LNCAP (cell line): ENCODE measurements at regions not wholly inside any gene's neighbourhood (a gene's known extent, or its start where the extent isn't known, plus 50 kb on each side); places are given as distances from the start of the nearest gene placed in this dataset.

Experiments used
- CTCF ChIP-seq: fragments of 450-650 bp; IDR thresholded peaks from 2 replicates; pipeline ENCODE4 v1.5.1; 2017; ENCODE audit warnings: mild to moderate bottlenecking

DNA sequence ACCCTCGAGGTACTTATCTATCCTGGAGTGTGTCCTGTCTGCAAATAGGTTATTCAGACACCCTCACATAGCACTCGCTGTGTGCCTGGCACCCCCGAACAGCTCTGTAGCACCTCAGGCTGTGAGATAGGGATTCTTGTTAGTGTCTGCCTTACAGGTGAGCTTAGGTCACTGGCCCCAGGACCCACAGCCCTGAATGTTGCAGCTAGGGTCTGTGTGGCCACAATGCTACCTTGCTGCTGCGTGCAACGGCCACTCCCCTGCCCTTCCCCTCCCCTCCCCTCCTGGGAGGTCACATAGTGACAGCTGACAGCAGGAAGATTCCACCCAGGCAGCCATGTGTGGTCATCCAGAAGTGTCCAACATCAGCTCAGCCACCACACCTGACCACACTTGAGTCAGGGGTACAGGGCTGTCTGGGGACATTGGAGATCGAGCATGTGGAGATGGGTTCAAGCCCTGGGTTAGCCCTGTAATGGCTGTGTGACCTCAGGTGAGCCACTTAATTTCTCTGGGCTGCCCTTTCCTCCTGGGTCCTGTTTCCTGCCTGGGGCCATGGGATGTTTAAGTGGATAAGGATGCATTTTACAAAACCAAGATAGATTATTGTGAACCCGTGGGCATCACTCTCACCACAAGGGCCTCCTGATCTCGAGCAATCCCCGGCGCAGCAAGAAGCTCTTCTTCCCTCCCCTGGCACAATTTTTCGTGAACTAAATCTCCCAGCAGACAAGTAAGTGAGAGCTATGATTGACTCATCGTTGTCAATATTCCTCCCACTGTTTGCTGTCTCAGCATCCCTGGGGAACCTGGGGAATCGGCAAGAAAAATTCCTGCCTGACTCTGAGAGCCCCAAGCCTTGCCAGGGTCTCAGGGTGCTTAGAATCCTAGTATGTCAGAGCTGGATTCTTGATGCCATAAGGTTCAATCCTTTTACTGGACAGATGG is 208.7 kb downstream of the PTPRU start:
- no peak for TF ChIP-seq CTCF

DNA sequence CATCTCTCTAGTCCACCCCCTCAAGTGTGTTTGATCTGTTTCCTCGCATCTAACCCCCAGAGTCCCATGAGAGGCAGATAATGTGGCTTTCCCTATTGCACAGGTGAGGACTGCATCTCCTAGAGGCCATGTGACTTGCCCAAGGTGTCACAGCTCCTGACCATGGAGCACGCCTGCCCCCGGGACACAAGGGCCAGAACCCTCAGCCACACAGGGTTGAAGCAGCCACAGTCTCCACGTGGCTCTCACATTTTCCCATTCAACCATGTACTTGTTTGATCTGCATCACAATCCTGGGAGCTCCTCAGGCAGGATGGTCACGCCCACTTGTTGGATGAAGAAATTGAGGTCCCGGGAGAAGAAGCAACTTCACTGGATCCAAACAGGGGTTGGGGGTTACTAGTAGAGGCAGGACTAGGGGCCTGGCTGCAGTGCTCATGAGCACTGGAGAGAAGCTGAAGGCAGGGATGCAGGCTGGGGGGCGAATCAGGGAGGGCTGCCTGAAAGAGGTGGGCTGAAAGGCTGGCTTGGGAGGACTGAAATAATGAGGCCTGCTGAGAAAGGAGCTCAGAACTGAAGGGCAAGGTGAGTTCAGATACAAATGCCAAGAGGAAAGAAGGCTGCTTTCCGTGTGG is 207.9 kb downstream of the PTPRU start:
- TF ChIP-seq CTCF: no peak

DNA sequence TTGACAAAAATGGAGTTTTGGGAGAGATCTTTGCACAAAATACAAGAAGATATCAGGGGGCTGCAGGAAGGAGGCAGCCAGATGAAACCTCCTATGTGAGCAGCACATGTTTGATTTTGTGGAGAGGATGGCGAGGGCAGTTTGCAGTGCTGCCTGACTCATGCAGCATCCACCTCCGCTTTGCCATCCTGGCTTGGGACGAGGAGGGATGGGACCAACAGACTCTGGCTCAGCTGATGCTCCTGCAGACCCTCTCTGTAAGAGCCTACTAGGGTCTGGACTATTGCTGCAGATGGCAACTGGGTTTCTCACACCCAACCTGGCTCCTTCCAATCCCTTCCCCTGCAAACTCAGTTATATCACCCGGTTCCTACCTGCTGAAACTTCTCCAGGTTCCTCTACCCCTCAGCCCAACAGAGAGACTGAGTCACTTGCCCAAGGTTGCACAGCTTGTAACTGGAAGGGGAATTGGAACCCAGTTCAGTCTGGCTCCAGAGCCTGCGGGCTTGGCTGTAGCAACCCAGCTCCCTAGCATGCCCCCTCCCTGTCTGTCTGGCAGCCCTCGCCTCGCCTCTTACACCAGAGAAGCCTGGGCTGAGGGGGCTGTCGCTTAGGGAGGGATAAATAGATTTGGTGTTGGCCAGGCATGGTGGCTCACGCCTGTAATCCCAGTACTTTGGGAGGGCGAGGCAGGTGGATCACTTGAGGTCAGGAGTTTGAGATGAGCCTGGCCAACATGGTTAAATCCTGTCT is 205.8 kb downstream of the PTPRU start:
- no peak for TF ChIP-seq CTCF

DNA sequence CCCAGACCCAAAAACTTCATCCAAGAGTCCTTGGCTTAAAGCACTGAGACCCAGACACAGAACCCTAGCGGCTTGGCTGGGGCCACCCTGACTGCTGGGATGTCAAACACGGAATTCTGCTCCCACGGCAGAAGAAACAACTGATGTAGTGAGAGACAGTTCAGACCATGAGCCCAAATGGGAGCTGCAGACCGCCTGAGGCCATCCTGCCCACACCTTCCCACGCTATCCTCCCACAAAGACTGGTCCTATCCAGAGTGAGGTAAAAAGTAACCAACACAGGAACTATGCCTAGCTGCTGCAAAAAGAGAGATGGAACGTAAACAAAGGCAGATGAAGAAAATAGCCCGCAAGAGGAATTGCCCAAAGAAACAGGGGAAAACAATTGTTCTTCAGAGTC is 203.3 kb downstream of the PTPRU start:
- TF ChIP-seq CTCF: no peak

DNA sequence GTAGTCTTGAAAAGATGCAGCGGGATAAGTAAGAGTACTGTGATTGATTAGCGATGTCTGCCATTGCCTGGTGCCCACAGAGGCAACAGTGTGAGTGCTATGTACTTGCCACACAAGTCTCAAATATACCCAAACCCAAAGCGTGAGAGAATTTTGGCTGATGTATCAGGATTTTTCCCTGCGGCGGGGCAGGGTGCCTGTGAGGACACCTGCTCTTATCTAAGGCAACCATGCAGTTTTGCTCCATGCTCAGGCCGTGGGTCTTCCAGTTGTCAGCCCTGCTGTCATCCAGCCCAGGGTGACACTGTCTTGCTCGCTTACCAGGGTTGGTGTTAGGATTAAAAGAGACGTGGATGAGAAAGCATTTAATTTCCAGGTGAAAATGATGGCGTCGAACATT is 202.7 kb downstream of the PTPRU start:
- TF ChIP-seq CTCF: no peak

GRCh38 chr1:29437946-29438345 is 201.6 kb downstream of the PTPRU start:
- no peak for TF ChIP-seq CTCF

DNA sequence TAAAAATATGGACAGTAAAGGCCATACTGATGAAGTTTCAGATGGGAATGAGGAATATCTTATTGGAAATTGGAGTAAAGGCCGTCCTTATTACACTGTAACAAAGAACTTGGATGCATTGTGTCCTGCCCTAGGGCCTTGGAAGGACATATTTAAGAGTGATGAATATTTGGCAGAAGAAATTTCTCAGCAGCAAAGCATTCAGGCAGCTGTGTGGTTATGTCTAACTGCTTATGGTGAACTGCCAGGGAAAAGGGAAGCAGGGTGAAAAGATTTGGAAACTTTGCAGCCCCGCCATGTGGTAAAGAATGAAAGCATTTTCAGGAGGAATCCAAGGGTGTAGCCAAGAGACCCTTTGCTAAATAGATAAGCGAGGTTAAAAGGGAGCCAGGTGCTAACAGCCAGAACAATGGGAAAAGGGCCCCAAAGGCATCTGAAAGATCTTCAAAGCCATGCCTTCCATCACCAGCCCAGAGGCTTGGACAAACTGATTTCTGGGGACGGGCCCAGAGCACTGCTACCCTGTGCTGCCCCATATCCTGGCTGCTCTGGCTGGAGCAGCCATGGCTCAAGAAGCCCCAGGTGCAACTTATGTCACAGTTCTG is 200.0 kb downstream of the PTPRU start:
- no peak for TF ChIP-seq CTCF
